ENCODE measurements at regions not wholly inside any gene's neighbourhood (a gene's known extent, or its start where the extent isn't known, plus 50 kb on each side); places are given as distances from the start of the nearest gene placed in this dataset.

- TF ChIP-seq TEAD4 (IDR thresholded peaks at IDR 0.05) (no peak), MAX (IDR thresholded peaks at IDR 0.05) (no peak), EGR1 (IDR thresholded peaks at IDR 0.05) (no peak), ZBTB7A (IDR thresholded peaks at IDR 0.05; ENCODE audit: low read depth) (no peak), TAF1 (IDR thresholded peaks at IDR 0.05; ENCODE audit: low read depth) (no peak), TCF12 (IDR thresholded peaks at IDR 0.05; ENCODE audit: low read depth) (no peak), REST (IDR thresholded peaks at IDR 0.05; ENCODE audit: low read depth) (no peak), CEBPB (IDR thresholded peaks at IDR 0.05) (no peak), YY1 (IDR thresholded peaks at IDR 0.05; ENCODE audit: low read depth) (no peak), EP300 (IDR thresholded peaks at IDR 0.05; ENCODE audit: borderline replicate concordance) (no peak), RAD21 (IDR thresholded peaks at IDR 0.05; ENCODE audit: low read depth) (no peak), USF1 (IDR thresholded peaks at IDR 0.05) (no peak)
Measured at GRCh38 chr1:4113897-4114296, 213.8 kb upstream of the C1orf174 start.

Measured in Ishikawa (cell line).